ENCODE measurements at regions not wholly inside any gene's neighbourhood (a gene's known extent, or its start where the extent isn't known, plus 50 kb on each side); places are given as distances from the start of the nearest gene placed in this dataset.

DNA sequence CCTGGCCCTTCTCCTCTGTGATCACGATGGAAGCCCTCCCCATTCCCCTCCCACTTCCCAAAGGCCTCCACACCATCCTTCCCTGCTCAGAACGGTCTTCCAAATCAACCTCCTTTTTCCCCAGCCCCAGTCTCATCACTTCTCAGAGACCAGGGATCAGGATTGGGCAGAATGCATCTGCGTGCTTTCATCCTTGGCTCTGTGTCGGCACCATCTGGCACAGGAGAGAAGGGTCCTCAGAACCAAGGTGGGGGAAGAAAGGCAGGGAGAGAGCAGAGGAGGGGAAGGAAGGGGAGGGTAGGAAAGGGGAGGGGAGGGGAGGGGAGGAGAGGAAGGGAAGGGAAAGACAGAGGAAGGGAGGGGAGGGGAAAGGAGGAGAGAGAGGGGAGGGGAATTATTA, 52.4 kb upstream of the FICD start:
- 0 out of 2 replicates have a peak, but pooled peaks cover 3% of the 10 kb centered on the region for H3K4me1 ChIP-seq (ENCODE audit: control insufficient read depth, insufficient read depth, low read length)
- no peak overlapping the region for H3K4me3 ChIP-seq (ENCODE audit: low read depth, low read length)
- no peaks in the 10 kb centered on the region for H3K36me3 ChIP-seq (ENCODE audit: control insufficient read depth, insufficient read depth, low read length)
- H3K27ac ChIP-seq (ENCODE audit: low read depth, low read length), result no peak overlapping the region
- no peaks in the 10 kb centered on the region for H3K9me3 ChIP-seq (ENCODE audit: control insufficient read depth, insufficient read depth, low read length)
- no peaks in the 10 kb centered on the region for H3K27me3 ChIP-seq (ENCODE audit: control insufficient read depth, insufficient read depth, low read length)
- no peak overlapping the region for H3K9ac ChIP-seq (ENCODE audit: low read depth, low read length)

GRCh38 chr12:108461058-108461660, 53.9 kb upstream of the FICD start:
- no peak overlapping the region for H3K27ac ChIP-seq (ENCODE audit: low read depth, low read length)

GRCh38 chr12:108459149-108459548, 55.9 kb upstream of the FICD start:
- Histone ChIP-seq H3K36me3 (ENCODE audit: control insufficient read depth, insufficient read depth, low read length) (no peaks in the 10 kb centered on the region), H3K27ac (ENCODE audit: low read depth, low read length) (no peak overlapping the region), H3K4me1 (ENCODE audit: control insufficient read depth, insufficient read depth, low read length) (0 out of 2 replicates have a peak, but pooled peaks cover 4% of the 10 kb centered on the region), H3K27me3 (ENCODE audit: control insufficient read depth, insufficient read depth, low read length) (no peaks in the 10 kb centered on the region), H3K4me3 (ENCODE audit: low read depth, low read length) (no peak overlapping the region), H3K9me3 (ENCODE audit: control insufficient read depth, insufficient read depth, low read length) (no peaks in the 10 kb centered on the region), H3K9ac (ENCODE audit: low read depth, low read length) (no peak overlapping the region)

More at GRCh38 chr12:108461058-108461660, 53.9 kb upstream of the FICD start:
- H3K36me3 ChIP-seq (ENCODE audit: control insufficient read depth, insufficient read depth, low read length), result no peaks in the 10 kb centered on the region
- no peaks in the 10 kb centered on the region for H3K9me3 ChIP-seq (ENCODE audit: control insufficient read depth, insufficient read depth, low read length)
- H3K4me3 ChIP-seq (ENCODE audit: low read depth, low read length), result no peak overlapping the region
- H3K4me1 ChIP-seq (ENCODE audit: control insufficient read depth, insufficient read depth, low read length), result 0 out of 2 replicates have a peak, but pooled peaks cover 4% of the 10 kb centered on the region
- no peaks in the 10 kb centered on the region for H3K27me3 ChIP-seq (ENCODE audit: control insufficient read depth, insufficient read depth, low read length)
- no peak overlapping the region for H3K9ac ChIP-seq (ENCODE audit: low read depth, low read length)

- 0 out of 2 replicates have a peak, but pooled peaks cover 4% of the 10 kb centered on the region for H3K4me1 ChIP-seq (ENCODE audit: control insufficient read depth, insufficient read depth, low read length)
- no peaks in the 10 kb centered on the region for H3K27me3 ChIP-seq (ENCODE audit: control insufficient read depth, insufficient read depth, low read length)
- no peaks in the 10 kb centered on the region for H3K36me3 ChIP-seq (ENCODE audit: control insufficient read depth, insufficient read depth, low read length)
- H3K4me3 ChIP-seq (ENCODE audit: low read depth, low read length), result no peak overlapping the region
- H3K9ac ChIP-seq (ENCODE audit: low read depth, low read length), result no peak overlapping the region
- H3K9me3 ChIP-seq (ENCODE audit: control insufficient read depth, insufficient read depth, low read length), result no peaks in the 10 kb centered on the region
- H3K27ac ChIP-seq (ENCODE audit: low read depth, low read length), result no peak overlapping the region
Measured at GRCh38 chr12:108457734-108458361, 57.2 kb upstream of the FICD start.

DNA sequence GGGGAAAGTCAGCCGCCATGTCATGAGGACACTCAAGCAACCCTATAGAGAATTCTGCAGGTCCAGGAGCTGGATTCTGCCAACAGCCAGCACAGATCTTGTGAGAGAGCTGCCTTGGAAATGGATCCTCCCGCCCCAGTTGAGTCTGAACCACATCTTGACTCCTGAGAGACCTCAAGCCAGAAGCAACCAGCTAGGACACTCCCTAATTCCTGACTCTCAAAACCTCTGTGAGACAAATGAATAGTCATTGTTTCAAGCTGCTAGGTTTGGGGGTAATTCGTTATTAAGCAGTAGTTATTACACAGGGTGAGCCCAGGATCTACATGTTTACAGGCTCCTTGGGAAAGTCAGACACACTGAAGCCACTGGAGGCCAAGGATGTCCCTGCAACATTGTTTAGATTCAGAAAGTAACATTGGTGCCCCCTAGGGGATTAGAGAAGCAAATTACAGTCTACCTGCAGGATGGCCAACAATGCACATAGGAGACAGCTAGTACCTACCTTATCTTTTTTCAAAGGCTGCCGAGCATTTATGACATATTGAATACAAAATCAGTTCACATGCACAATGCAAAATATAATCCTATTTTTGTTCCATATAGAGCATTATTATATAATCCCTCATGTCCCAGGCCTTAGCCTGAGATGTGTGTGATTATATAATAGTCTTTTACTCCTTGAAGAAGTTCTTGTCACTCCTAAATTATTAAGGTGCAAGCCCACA, 57.9 kb upstream of the FICD start:
- Histone ChIP-seq H3K9me3 (ENCODE audit: control insufficient read depth, insufficient read depth, low read length) (no peaks in the 10 kb centered on the region), H3K4me1 (ENCODE audit: control insufficient read depth, insufficient read depth, low read length) (0 out of 2 replicates have a peak, but pooled peaks cover 4% of the 10 kb centered on the region), H3K36me3 (ENCODE audit: control insufficient read depth, insufficient read depth, low read length) (no peaks in the 10 kb centered on the region), H3K4me3 (ENCODE audit: low read depth, low read length) (no peak overlapping the region), H3K9ac (ENCODE audit: low read depth, low read length) (no peak overlapping the region), H3K27ac (ENCODE audit: low read depth, low read length) (no peak overlapping the region), H3K27me3 (ENCODE audit: control insufficient read depth, insufficient read depth, low read length) (no peaks in the 10 kb centered on the region)

GRCh38 chr12:108455706-108456105, 59.4 kb upstream of the FICD start:
- Histone ChIP-seq H3K27ac (ENCODE audit: low read depth, low read length) (no peak overlapping the region), H3K4me1 (ENCODE audit: control insufficient read depth, insufficient read depth, low read length) (0 out of 2 replicates have a peak, but pooled peaks cover 4% of the 10 kb centered on the region), H3K36me3 (ENCODE audit: control insufficient read depth, insufficient read depth, low read length) (no peaks in the 10 kb centered on the region), H3K9me3 (ENCODE audit: control insufficient read depth, insufficient read depth, low read length) (no peaks in the 10 kb centered on the region), H3K9ac (ENCODE audit: low read depth, low read length) (no peak overlapping the region), H3K4me3 (ENCODE audit: low read depth, low read length) (no peak overlapping the region), H3K27me3 (ENCODE audit: control insufficient read depth, insufficient read depth, low read length) (no peaks in the 10 kb centered on the region)

DNA sequence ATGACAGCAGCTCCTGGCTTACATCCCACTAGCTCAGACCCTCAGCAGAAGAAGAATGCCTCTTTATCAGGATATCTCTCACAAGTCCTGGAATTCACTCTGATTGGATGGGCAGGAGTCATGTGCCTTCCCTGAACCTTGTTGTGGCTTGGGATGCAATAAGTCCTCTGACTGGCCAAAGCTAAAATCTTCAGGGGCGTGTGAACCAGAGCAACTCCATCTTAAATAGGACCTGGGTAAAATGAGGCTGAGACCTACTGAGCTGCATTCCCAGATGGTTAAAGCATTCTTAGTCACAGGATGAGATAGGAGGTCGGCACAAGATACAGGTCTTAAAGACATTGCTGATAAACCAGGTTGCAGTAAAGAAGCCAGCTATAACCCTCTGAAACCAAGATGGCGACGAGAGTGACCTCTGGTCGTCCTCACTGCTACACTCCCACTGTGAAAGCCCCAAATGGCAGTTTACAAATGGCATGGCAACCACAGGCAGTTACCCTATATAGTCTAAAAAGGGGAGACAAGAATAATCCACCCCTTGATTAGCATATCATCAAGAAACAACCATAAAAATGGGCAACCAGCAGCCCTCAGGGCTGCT, 60.4 kb upstream of the FICD start:
- Histone ChIP-seq H3K27ac (ENCODE audit: low read depth, low read length) (no peak overlapping the region), H3K27me3 (ENCODE audit: control insufficient read depth, insufficient read depth, low read length) (no peaks in the 10 kb centered on the region)

DNA sequence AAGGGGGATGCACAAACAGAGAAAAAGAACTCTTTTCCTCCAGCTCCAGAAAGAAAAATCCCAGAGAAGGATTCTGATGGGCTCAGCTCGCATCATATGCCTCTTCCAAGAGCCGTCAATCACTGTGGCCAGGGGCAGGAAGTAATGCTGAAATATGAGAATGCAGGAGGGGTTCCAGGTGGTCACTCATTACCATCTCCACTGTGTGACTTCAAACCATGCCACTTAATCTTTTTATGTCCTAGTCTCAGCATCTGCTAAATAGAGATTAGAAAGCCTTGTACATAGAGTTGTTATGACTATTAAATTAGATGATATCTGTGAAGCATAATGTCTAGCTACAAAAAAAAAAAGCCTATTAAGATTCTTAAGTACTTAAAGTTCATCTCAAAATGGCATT, 65.6 kb upstream of the FICD start:
- Histone ChIP-seq H3K4me3 (ENCODE audit: low read depth, low read length) (no peak overlapping the region), H3K27me3 (ENCODE audit: control insufficient read depth, insufficient read depth, low read length) (no peaks in the 10 kb centered on the region), H3K27ac (ENCODE audit: low read depth, low read length) (no peak overlapping the region), H3K36me3 (ENCODE audit: control insufficient read depth, insufficient read depth, low read length) (no peaks in the 10 kb centered on the region), H3K9me3 (ENCODE audit: control insufficient read depth, insufficient read depth, low read length) (no peaks in the 10 kb centered on the region), H3K9ac (ENCODE audit: low read depth, low read length) (no peak overlapping the region), H3K4me1 (ENCODE audit: control insufficient read depth, insufficient read depth, low read length) (peaks cover 18% of the 10 kb centered on the region)

More for the DNA sequence above, 60.4 kb upstream of the FICD start:
- Histone ChIP-seq H3K9ac (ENCODE audit: low read depth, low read length) (no peak overlapping the region), H3K4me1 (ENCODE audit: control insufficient read depth, insufficient read depth, low read length) (0 out of 2 replicates have a peak, but pooled peaks cover 4% of the 10 kb centered on the region), H3K4me3 (ENCODE audit: low read depth, low read length) (no peak overlapping the region), H3K9me3 (ENCODE audit: control insufficient read depth, insufficient read depth, low read length) (no peaks in the 10 kb centered on the region), H3K36me3 (ENCODE audit: control insufficient read depth, insufficient read depth, low read length) (no peaks in the 10 kb centered on the region)

- Histone ChIP-seq H3K36me3 (ENCODE audit: control insufficient read depth, insufficient read depth, low read length) (no peaks in the 10 kb centered on the region), H3K9me3 (ENCODE audit: control insufficient read depth, insufficient read depth, low read length) (no peaks in the 10 kb centered on the region), H3K4me1 (ENCODE audit: control insufficient read depth, insufficient read depth, low read length) (peaks cover 26% of the 10 kb centered on the region), H3K4me3 (ENCODE audit: low read depth, low read length) (no peak overlapping the region), H3K27ac (ENCODE audit: low read depth, low read length) (no peak overlapping the region), H3K9ac (ENCODE audit: low read depth, low read length) (no peak overlapping the region), H3K27me3 (ENCODE audit: control insufficient read depth, insufficient read depth, low read length) (no peaks in the 10 kb centered on the region)
Measured at GRCh38 chr12:108448246-108448645, 66.8 kb upstream of the FICD start.

DNA sequence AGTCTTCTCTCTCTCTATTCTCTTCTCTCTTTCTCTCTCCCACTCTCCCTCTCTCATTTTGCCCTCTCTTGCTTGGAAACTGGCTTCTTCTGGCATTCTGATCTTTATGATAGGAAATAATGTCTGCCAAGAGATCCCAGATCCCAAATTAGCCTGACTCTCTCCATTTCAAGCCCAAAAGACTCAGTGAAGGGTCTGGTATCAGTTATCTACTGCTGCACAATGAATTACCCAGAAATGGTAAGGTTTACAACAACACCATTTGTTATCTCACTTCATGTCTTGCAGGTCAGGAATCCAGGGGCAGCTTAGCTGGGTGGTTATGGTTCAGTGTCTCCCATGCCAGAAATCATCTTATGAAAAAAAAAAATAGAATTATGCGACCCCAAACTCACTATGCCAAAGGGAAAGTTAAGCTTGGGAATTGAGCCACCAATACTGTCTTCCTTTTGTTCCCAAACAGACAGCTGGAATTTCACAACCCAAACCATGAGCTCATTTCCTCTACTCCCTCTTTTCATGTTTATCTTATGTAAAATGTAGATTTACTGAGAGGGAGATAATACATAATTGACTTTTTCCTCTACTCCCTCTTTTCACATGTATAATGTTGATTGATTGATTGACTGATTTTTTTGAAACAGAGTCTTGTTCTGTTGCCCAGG, 67.8 kb upstream of the FICD start:
- Histone ChIP-seq H3K27me3 (ENCODE audit: control insufficient read depth, insufficient read depth, low read length) (no peaks in the 10 kb centered on the region), H3K4me3 (ENCODE audit: low read depth, low read length) (no peak overlapping the region), H3K9ac (ENCODE audit: low read depth, low read length) (0 out of 2 replicates have a peak overlapping the region, but pooled peaks have one; percentile 0), H3K36me3 (ENCODE audit: control insufficient read depth, insufficient read depth, low read length) (no peaks in the 10 kb centered on the region), H3K9me3 (ENCODE audit: control insufficient read depth, insufficient read depth, low read length) (no peaks in the 10 kb centered on the region), H3K4me1 (ENCODE audit: control insufficient read depth, insufficient read depth, low read length) (peaks cover 35% of the 10 kb centered on the region), H3K27ac (ENCODE audit: low read depth, low read length) (peak overlapping the region; percentile 36)
